ENCODE measurements at regions not wholly inside any gene's neighbourhood (a gene's known extent, or its start where the extent isn't known, plus 50 kb on each side); places are given as distances from the start of the nearest gene placed in this dataset.
"Not testable (repeated sequence)": the region's sequence is repeated elsewhere in the genome, so short reads cannot be mapped to it uniquely, and the experiment has no call there.

GRCh38 chr6:140192018-140192417 lies 817.6 kb upstream of the CITED2 start:
- DNase-seq, result no peak

- not testable (repeated sequence) for DNase-seq
These were observed 814.8 kb upstream of the CITED2 start for GRCh38 chr6:140189263-140189662.

- DNase-seq, result no peak
These were observed 811.5 kb upstream of the CITED2 start for GRCh38 chr6:140185991-140186390.

- no peak for DNase-seq
These were observed 809.4 kb upstream of the CITED2 start for GRCh38 chr6:140183881-140184280.

GRCh38 chr6:140182821-140183220 lies 808.4 kb upstream of the CITED2 start:
- no peak for DNase-seq

- no peak for DNase-seq
These were observed 807.4 kb upstream of the CITED2 start for GRCh38 chr6:140181876-140182275.

GRCh38 chr6:140180306-140180705 lies 805.9 kb upstream of the CITED2 start:
- no peak for DNase-seq

- no peak for DNase-seq
These were observed 804.5 kb upstream of the CITED2 start for GRCh38 chr6:140178935-140179334.

GRCh38 chr6:140178520-140178919 lies 804.1 kb upstream of the CITED2 start:
- no peak for DNase-seq

GRCh38 chr6:140176306-140176705 lies 801.9 kb upstream of the CITED2 start:
- DNase-seq, result no peak

- no peak for DNase-seq
These were observed 801.0 kb upstream of the CITED2 start for GRCh38 chr6:140175486-140175885.

- DNase-seq, result no peak
These were observed 800.1 kb upstream of the CITED2 start for GRCh38 chr6:140174524-140174923.

- no peak for DNase-seq
These were observed 793.9 kb upstream of the CITED2 start for GRCh38 chr6:140168365-140168764.

GRCh38 chr6:140160909-140161308 lies 786.5 kb upstream of the CITED2 start:
- DNase-seq, result no peak

- no peak for DNase-seq
These were observed 786.0 kb upstream of the CITED2 start for GRCh38 chr6:140160494-140160893.

GRCh38 chr6:140156131-140156530 lies 781.7 kb upstream of the CITED2 start:
- no peak for DNase-seq

GRCh38 chr6:140155451-140156126 lies 781.1 kb upstream of the CITED2 start:
- DNase-seq, result no peak

GRCh38 chr6:140153703-140154102 lies 779.3 kb upstream of the CITED2 start:
- no peak for DNase-seq

- not testable (repeated sequence) for DNase-seq
These were observed 773.7 kb upstream of the CITED2 start for GRCh38 chr6:140147825-140148814.

- DNase-seq, result no peak
These were observed 766.4 kb upstream of the CITED2 start for GRCh38 chr6:140140891-140141290.

GRCh38 chr6:140138311-140139010 lies 764.0 kb upstream of the CITED2 start:
- DNase-seq, result no peak

- DNase-seq, result no peak
These were observed 759.8 kb upstream of the CITED2 start for GRCh38 chr6:140134224-140134623.

- DNase-seq, result no peak
These were observed 755.6 kb upstream of the CITED2 start for GRCh38 chr6:140130074-140130473.
